CD4-positive, alpha-beta T cell treated with Interleukin-12 subunit alpha and Interleukin-12 subunit beta, for 1 hour (primary cell): ENCODE measurements at regions not wholly inside any gene's neighbourhood (a gene's known extent, or its start where the extent isn't known, plus 50 kb on each side); places are given as distances from the start of the nearest gene placed in this dataset.

Experiments used
- DNase-seq: peaks from one replicate; pipeline ENCODE4 v3.0.0-alpha.2; 2020

- no peak for DNase-seq
Measured at GRCh38 chr9:99401680-99402504, 179.8 kb downstream of the SEC61B start.

GRCh38 chr9:99403371-99403770, 181.3 kb downstream of the SEC61B start:
- DNase-seq: no peak

GRCh38 chr9:99405359-99405758, 183.3 kb downstream of the SEC61B start:
- no peak for DNase-seq

- DNase-seq: no peak
Measured at GRCh38 chr9:99406939-99407338, 184.9 kb downstream of the SEC61B start.

GRCh38 chr9:99411068-99411467, 189.0 kb downstream of the SEC61B start:
- no peak for DNase-seq

GRCh38 chr9:99411479-99412115, 189.5 kb downstream of the SEC61B start:
- no peak for DNase-seq

- no peak for DNase-seq
Measured at GRCh38 chr9:99412606-99413005, 190.5 kb downstream of the SEC61B start.

GRCh38 chr9:99414321-99414720, 192.2 kb downstream of the SEC61B start:
- no peak for DNase-seq

GRCh38 chr9:99415606-99416005, 193.5 kb downstream of the SEC61B start:
- DNase-seq: no peak

- no peak for DNase-seq
Measured at GRCh38 chr9:99416007-99416406, 193.9 kb downstream of the SEC61B start.

GRCh38 chr9:99419070-99419469, 197.0 kb downstream of the SEC61B start:
- DNase-seq: no peak

- no peak for DNase-seq
Measured at GRCh38 chr9:99421369-99421768, 199.3 kb downstream of the SEC61B start.

GRCh38 chr9:99425124-99425523, 203.0 kb downstream of the SEC61B start:
- DNase-seq: no peak

GRCh38 chr9:99425923-99426842, 204.1 kb downstream of the SEC61B start:
- DNase-seq: no peak

- no peak for DNase-seq
Measured at GRCh38 chr9:99427260-99427659, 205.2 kb downstream of the SEC61B start.

- DNase-seq: peak; percentile 12
Measured at GRCh38 chr9:99430301-99430700, 208.2 kb downstream of the SEC61B start.

GRCh38 chr9:99431103-99431502, 209.0 kb downstream of the SEC61B start:
- no peak for DNase-seq

GRCh38 chr9:99432075-99432474, 210.0 kb downstream of the SEC61B start:
- no peak for DNase-seq

- no peak for DNase-seq
Measured at GRCh38 chr9:99433095-99433494, 211.0 kb downstream of the SEC61B start.

- peak; percentile 48 for DNase-seq
Measured at GRCh38 chr9:99433555-99433954, 211.5 kb downstream of the SEC61B start.

GRCh38 chr9:99436616-99437015, 214.5 kb downstream of the SEC61B start:
- no peak for DNase-seq

GRCh38 chr9:99437145-99437544, 215.1 kb downstream of the SEC61B start:
- no peak for DNase-seq

GRCh38 chr9:99438596-99438995, 216.5 kb downstream of the SEC61B start:
- DNase-seq: no peak
